ENCODE measurements at regions not wholly inside any gene's neighbourhood (a gene's known extent, or its start where the extent isn't known, plus 50 kb on each side); places are given as distances from the start of the nearest gene placed in this dataset.
"Not testable (repeated sequence)": the region's sequence is repeated elsewhere in the genome, so short reads cannot be mapped to it uniquely, and the experiment has no call there.

DNA sequence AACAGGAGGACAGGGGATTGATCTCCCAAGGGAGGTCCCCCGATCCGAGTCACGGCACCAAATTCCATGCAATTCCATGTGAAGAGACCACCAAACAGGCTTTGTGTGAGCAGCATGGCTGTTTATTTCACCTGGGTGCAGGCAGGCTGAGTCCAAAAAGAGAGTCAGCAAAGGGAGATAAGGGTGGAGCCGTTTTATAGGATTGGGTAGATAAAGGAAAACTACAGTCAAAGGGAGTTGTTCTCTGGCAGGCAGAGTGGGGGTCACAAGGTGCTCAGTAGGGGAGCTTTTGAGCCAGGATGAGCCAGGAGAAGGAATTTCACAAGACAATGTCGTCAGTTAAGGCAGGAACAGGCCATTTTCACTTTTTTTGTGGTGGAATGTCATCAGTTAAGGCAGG, 752.7 kb downstream of the GALC start:
- DNase-seq (ENCODE audit: low read depth) = not testable (repeated sequence)

GRCh38 chr14:87233806-87234384, 759.1 kb downstream of the GALC start:
- DNase-seq (ENCODE audit: low read depth) = no peak

DNA sequence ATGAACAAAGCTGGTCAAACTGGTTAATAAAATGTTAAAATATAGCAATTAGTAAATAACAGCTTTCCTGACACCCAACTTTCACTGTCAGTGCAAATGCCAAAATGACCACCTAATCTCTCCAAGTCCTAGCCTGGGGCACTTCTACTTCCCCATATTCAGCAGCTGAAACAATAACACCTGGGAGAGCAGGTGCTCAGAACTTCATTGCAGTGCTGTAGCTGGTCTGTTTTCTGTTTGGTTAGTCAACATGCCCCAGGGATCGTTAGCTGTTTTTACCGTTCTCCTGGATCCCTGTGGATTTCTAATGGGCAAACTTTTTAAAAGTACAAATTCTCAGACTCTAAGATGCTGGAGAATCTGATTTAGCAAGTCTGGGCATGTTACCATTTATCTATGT, 759.7 kb downstream of the GALC start:
- no peak for DNase-seq (ENCODE audit: low read depth)

GRCh38 chr14:87231336-87232026, 761.5 kb downstream of the GALC start:
- no peak for DNase-seq (ENCODE audit: low read depth)

GRCh38 chr14:87230726-87231125, 762.3 kb downstream of the GALC start:
- no peak for DNase-seq (ENCODE audit: low read depth)

- no peak for DNase-seq (ENCODE audit: low read depth)
Observed at GRCh38 chr14:87229131-87229530, 763.9 kb downstream of the GALC start.

DNA sequence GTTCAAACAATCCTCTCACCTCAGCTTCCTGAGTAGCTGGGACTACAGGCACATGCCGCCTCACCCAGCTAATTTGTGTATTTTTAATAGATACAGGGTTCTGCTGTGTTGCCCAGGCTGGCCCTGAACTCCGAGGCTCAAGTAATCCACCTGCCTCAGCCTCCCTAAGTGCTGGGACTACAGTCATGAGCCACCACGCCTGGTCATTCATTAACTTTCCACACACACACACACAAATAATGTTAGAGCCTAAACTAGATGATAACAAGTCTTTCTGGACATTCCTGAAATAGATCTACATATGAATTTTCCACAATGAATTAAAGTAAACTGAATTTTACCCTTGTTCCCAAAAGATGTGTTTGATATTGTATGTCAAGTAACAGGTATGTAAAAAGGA, 776.0 kb downstream of the GALC start:
- no peak for DNase-seq (ENCODE audit: low read depth)

DNA sequence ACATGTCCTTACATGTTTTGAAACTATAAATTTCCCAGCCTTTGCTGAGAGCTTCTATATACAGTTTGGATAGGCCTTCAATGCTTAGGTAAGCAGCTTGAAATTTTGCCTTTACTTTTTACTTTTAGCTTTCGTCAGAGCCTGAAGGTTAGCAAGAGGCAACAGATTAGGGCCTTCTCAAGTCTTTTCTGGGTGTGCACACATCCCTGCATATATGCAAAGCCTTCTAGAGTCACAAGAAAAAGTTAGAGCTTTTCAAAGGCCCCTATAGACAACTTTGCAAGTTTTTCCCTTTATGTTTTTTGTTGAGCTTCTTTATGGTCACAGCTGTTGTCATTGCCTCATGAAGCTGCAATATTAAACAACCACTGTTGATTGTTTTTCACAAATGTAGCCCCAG, 778.4 kb downstream of the GALC start:
- DNase-seq (ENCODE audit: low read depth) = no peak

- no peak for DNase-seq (ENCODE audit: low read depth)
Observed at GRCh38 chr14:87207756-87208155, 785.2 kb downstream of the GALC start.

GRCh38 chr14:87205811-87206210, 787.2 kb downstream of the GALC start:
- DNase-seq (ENCODE audit: low read depth) = no peak

- no peak for DNase-seq (ENCODE audit: low read depth)
Observed at GRCh38 chr14:87203346-87203745, 789.6 kb downstream of the GALC start.

GRCh38 chr14:87199381-87199780, 793.6 kb downstream of the GALC start:
- DNase-seq (ENCODE audit: low read depth) = no peak

- DNase-seq (ENCODE audit: low read depth) = no peak
Observed at GRCh38 chr14:87196436-87196835, 796.5 kb downstream of the GALC start.

DNA sequence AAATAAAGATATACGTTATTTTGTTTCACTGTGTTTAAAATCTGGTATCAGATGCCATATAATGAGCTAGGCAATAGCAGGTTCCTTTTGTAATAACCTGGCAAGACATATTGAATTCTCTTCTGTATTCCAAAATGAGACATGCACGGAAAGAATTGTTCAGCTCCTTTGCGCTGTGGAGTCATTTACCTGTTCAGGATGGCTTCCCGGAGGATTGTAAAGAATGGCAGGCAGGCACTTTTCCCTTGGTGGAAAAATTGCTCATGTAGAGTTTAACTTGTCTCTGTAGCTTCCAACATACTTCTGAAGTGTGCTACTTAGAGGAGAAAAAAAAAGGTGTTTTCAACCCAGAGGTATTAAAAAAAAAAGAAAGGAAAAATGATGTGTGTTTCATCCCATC, 805.2 kb downstream of the GALC start:
- DNase-seq (ENCODE audit: low read depth) = no peak

GRCh38 chr14:87186737-87187136, 806.2 kb downstream of the GALC start:
- no peak for DNase-seq (ENCODE audit: low read depth)

GRCh38 chr14:87185961-87186560, 806.9 kb downstream of the GALC start:
- DNase-seq (ENCODE audit: low read depth) = no peak

DNA sequence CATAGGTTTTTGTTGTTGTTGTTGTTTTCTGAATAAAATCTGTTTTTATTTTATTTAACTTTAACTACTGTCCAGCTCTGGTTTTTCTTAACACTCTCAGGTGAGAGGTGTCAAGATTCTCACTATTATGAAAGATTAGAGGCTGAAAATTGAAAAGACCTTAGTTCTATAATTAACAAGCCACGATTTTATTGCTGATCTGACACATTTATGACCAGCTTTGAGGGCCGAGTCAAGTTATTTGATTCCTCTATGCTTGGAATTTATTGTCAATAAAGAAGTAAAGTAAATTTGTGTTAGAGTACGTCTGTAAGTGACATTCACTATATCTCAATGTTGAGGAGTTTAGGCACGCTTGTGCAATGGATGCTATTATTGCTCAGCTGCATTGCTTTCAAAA, 808.8 kb downstream of the GALC start:
- no peak for DNase-seq (ENCODE audit: low read depth)

DNA sequence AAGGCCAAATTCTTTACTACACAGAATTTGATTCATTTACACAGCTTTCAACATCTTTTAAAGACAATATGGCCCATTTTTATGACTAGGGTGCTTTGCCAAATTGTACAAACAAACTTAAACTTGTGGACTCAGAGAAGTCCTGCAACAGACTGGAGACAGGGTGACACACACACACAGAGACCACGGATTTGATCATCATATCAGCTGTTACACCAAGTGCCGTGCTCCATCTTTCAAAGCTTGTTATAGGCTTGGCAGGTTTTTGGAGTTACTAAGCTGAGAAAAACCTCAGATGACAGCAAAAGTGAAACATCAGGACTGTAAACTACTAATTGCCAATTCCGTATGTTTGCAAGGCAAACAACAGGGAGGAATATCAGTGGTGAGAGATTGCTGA, 811.7 kb downstream of the GALC start:
- DNase-seq (ENCODE audit: low read depth) = no peak

DNA sequence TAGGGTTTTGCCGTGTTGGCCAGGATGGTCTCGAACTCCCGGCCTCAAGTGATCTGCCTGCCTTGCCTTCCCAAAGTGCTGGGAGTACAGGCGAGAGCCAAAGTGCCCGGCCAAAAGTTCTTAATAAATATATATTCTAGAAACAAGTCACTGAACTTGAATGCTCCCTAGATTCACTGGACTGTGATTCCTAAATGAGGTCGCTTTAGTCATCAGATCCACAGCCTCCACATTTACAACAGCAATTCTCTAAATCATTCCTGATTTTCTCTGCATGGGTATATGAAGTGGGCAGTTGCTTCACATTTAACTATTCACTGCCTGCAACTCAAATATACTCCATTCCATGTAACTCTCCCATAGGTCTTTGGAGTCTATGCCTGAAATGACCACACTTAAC, 813.0 kb downstream of the GALC start:
- no peak for DNase-seq (ENCODE audit: low read depth)

DNA sequence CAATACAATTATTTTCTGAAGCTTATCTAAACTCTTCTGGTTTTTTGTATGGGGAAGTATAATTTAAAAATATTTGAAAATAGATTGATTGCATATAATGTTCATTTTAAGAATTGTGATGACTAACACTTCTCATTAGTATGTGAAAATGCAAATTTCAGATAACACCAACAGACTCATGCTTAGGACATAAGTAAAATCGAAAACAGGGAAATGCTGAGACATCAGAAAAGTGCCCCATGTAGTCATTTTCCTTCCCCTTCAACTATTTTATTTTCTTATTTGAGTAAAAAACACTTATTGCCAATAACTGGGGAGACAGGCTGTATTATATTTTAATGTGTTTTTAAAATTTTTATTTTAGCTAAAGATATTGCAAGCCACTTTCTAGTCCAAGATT, 814.7 kb downstream of the GALC start:
- no peak for DNase-seq (ENCODE audit: low read depth)

- DNase-seq (ENCODE audit: low read depth) = no peak
Observed at GRCh38 chr14:87175175-87175574, 817.8 kb downstream of the GALC start.

GRCh38 chr14:87171141-87171540, 821.8 kb downstream of the GALC start:
- no peak for DNase-seq (ENCODE audit: low read depth)

DNA sequence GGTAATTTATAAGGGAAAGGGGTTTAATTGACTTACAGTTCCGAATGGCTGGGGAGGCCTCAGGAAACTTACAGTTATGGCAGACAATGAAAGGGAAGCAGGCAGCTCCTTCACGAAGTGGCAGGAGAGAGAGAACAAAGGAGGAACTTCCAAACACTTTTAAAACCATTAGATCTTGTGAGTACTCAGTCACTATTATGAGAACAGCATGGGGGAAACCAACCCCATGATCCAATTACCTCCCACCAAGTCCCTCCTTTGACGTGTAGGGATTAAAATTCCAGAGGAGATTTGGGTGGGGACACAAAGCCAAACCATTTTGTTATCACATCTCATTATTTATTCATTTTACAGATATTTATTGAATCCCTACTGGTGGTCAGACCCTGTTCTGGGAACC, 822.8 kb downstream of the GALC start:
- DNase-seq (ENCODE audit: low read depth) = no peak

DNA sequence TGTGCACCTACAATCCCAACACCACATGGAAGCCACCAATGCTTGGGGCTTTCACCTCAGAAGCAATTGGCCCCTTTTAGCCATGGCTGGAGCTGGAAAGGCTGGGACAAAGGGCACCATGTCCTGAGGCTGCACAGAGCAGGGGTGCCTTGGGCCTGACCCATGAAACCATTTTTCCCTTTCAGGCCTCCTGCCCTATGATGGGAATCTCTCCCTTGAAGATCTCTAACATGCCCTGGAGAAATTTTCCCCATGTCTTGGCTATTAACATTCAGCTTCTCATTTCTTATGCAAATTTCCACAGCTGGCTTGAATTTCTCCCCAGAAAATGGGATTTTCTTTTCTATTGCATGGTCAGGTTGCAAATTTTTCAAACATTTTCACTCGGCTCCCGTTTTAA, 823.6 kb downstream of the GALC start:
- DNase-seq (ENCODE audit: low read depth) = no peak
